HepG2 (cell line): ENCODE measurements at regions not wholly inside any gene's neighbourhood (a gene's known extent, or its start where the extent isn't known, plus 50 kb on each side); places are given as distances from the start of the nearest gene placed in this dataset.

Experiments used
- ATAC-seq: fragments of 200-7000 bp; cut with Tn5 transposase; 3 replicates; pipeline ENCODE4 v1.9.1; 2020; ENCODE audit warnings: mild to moderate bottlenecking, moderate library complexity
- BruUV-seq: library from RNA; stranded (reverse); fragments of 400-500 nt; replicated peaks from 2 replicates; lab custom pipeline; 2021; lab: Mats Ljungman, UMichigan
- CTCF ChIA-PET: fragments of 300-600 bp; formaldehyde crosslinking; extraction: SDS; loops from one replicate; lab custom pipeline; 2021; ENCODE audit warnings: low total read pairs, inconsistent platforms, low intra/inter-chr PET ratio; lab: Yijun Ruan, JAX
- POLR2A ChIA-PET: fragments of 350-600 bp; sonication (Branson Sonifier 250); formaldehyde crosslinking; loops from one replicate; lab custom pipeline; 2020; ENCODE audit warnings: antibody characterized with exemption, inconsistent platforms; lab: Yijun Ruan, JAX
- DNase-seq: peaks from one replicate; pipeline ENCODE4 v3.0.0-alpha.2; 2015; ENCODE audit warnings: low spot score
- FAIRE-seq: peaks from 3 replicates; lab custom pipeline; 2011; peaks lifted over from hg19 to GRCh38; lab: Jason Lieb, UNC
- H2AFZ ChIP-seq: one replicate; pipeline ENCODE4 v1.6.1; 2011; ENCODE audit warnings: low read length, inconsistent platforms
- H3K27ac ChIP-seq: fragments of 300-600 bp; 3 replicates; pipeline ENCODE4 v1.8.0; 2011; ENCODE audit warnings: mixed run types, mild to moderate bottlenecking, mixed read lengths, low read length, inconsistent platforms; ENCODE audit not compliant: insufficient read depth; ENCODE audit errors: extremely low read length
- H3K27me3 ChIP-seq, 2 experiments: fragments of 200-600 bp in 1 of 2; 2 replicates in 1 of 2; 3 replicates in 1 of 2; pipeline versions ENCODE4 v1.6.0 to v1.8.0; 2011; ENCODE audit warnings: low read length in 2 of 2, mild to moderate bottlenecking in 2 of 2, moderate library complexity in 2 of 2, inconsistent platforms in 1 of 2; ENCODE audit not compliant: insufficient read depth in 2 of 2, control insufficient read depth in 1 of 2
- H3K36me3 ChIP-seq, 2 experiments: fragments of 200-600 bp in 1 of 2; replicated peaks in 1 of 2; 2 replicates in 1 of 2; 3 replicates in 1 of 2; pipeline versions ENCODE4 v1.5.1 to v1.8.0; 2011; ENCODE audit warnings: low read length in 2 of 2, inconsistent platforms in 1 of 2; ENCODE audit not compliant: insufficient read depth in 2 of 2, control insufficient read depth in 1 of 2
- H3K4me1 ChIP-seq: 2 replicates; pipeline ENCODE4 v1.5.1; 2012; ENCODE audit warnings: low read length, inconsistent platforms; ENCODE audit not compliant: insufficient read depth
- H3K4me2 ChIP-seq: 2 replicates; pipeline ENCODE4 v1.6.0; 2011; ENCODE audit warnings: low read depth, low read length, inconsistent platforms
- H3K4me3 ChIP-seq, 3 experiments: fragments of 200-600 bp in 1 of 3; sonication (generic), shearing (Covaris generic) in 1 of 3; replicated peaks in 1 of 3; 2 replicates each; pipeline ENCODE4 v1.5.1; 2011 to 2016; ENCODE audit warnings: low read length in 3 of 3, inconsistent platforms in 2 of 3, low read depth in 2 of 3, mild to moderate bottlenecking in 2 of 3, control low read depth in 1 of 3, mixed read lengths in 1 of 3; ENCODE audit not compliant: insufficient read depth in 1 of 3
- H3K79me2 ChIP-seq: one replicate; pipeline ENCODE4 v1.6.1; 2011; ENCODE audit warnings: low read length, inconsistent platforms; ENCODE audit not compliant: insufficient read depth
- H3K9ac ChIP-seq: 2 replicates; pipeline ENCODE4 v1.6.0; 2011; ENCODE audit warnings: mild to moderate bottlenecking, low read depth, low read length, inconsistent platforms; ENCODE audit not compliant: insufficient read depth
- H3K9me3 ChIP-seq: 2 replicates; pipeline ENCODE4 v1.5.1; 2012; ENCODE audit warnings: mild to moderate bottlenecking, low read length
- H4K20me1 ChIP-seq: 2 replicates; pipeline ENCODE4 v1.6.0; 2011; ENCODE audit warnings: inconsistent platforms, mild to moderate bottlenecking, low read length, moderate library complexity; ENCODE audit not compliant: insufficient read depth
- GMEB2 ChIP-seq: IDR thresholded peaks from 2 replicates; pipeline ENCODE4 v1.6.1; 2016; ENCODE audit warnings: missing biosample characterization, missing genetic modification reagents, low read depth
- KMT2A ChIP-seq: sonication (generic); formaldehyde crosslinking; IDR thresholded peaks from 2 replicates; pipeline ENCODE4 v1.4.0; 2020; ENCODE audit warnings: missing genetic modification reagents
- STAT5B ChIP-seq: sonication (generic); formaldehyde crosslinking; IDR thresholded peaks from 2 replicates; pipeline ENCODE4 v1.4.0; 2020; ENCODE audit warnings: missing genetic modification reagents
- TP53 ChIP-seq: sonication (generic); formaldehyde crosslinking; conservative IDR thresholded peaks from 2 replicates; pipeline ENCODE4 v1.4.0; 2020; ENCODE audit warnings: missing genetic modification reagents
- ZFP36 ChIP-seq: fragments of 150-350 bp; IDR thresholded peaks from 2 replicates; pipeline ENCODE4 v1.6.1; 2018; ENCODE audit warnings: borderline replicate concordance, low read length, low read depth; ENCODE audit not compliant: partially characterized antibody
- ZNF318 ChIP-seq: sonication (generic); formaldehyde crosslinking; IDR thresholded peaks from 2 replicates; pipeline ENCODE4 v1.4.0; 2020; ENCODE audit warnings: mild to moderate bottlenecking, missing genetic modification reagents
- WGBS: methylation state at CpG from one replicate; pipeline ENCODE4 v1.1.6; 2017; ENCODE audit warnings: low lambda C conversion rate; 5-methylcytosine and 5-hydroxymethylcytosine counted together
- in situ Hi-C: cut with HindIII; loops from 2 replicates; pipeline ENCODE4 v1.10.0; 2017; ENCODE audit warnings: low pct_unique_long_range_greater_than_20kb; ENCODE audit not compliant: extremely low pct_ligation_motif_present
- intact Hi-C: fragments of 100-400 bp; cut with micrococcal nuclease; formaldehyde crosslinking; loops from one replicate; pipeline ENCODE4 v1.10.0; 2022; ENCODE audit not compliant: unreplicated experiment

- no peak for TF ChIP-seq TP53
- TF ChIP-seq STAT5B = no peak
Measured at GRCh38 chr3:127352612-127353011, 64.8 kb upstream of the PRR20G start (continued).

- ATAC-seq (no peak), DNase-seq (no peak), FAIRE-seq (no peak)
- Histone ChIP-seq H3K4me3 (no peak overlapping the region), H3K9ac (no peak overlapping the region), H3K27me3 (peaks cover 4 to 22% of the 10 kb centered on the region in 2 experiments; a peak in 3 of 5 replicates), H3K27ac (no peak overlapping the region), H4K20me1 (no peaks in the 10 kb centered on the region), H2AFZ (no peak overlapping the region), H3K36me3 (no peaks in the 10 kb centered on the region), H3K79me2 (no peaks in the 10 kb centered on the region), H3K9me3 (peaks cover 18% of the 10 kb centered on the region), H3K4me1 (no peaks in the 10 kb centered on the region), H3K4me2 (no peak overlapping the region)
- no TSS peak for BruUV-seq
- 27% methylated on average over 12 of the region's 12 CpGs for WGBS
- ChIA-PET CTCF (no interaction called here), POLR2A (no interaction called here)
- in situ Hi-C loops (no loop called here), intact Hi-C loops (no loop called here)
- no peak for TF ChIP-seq GMEB2
- no peak for TF ChIP-seq ZFP36
- TF ChIP-seq ZNF318 = no peak
- TF ChIP-seq KMT2A = no peak
Measured at GRCh38 chr3:127351775-127352350, 64.0 kb upstream of the PRR20G start.
